ENCODE measurements at regions not wholly inside any gene's neighbourhood (a gene's known extent, or its start where the extent isn't known, plus 50 kb on each side); places are given as distances from the start of the nearest gene placed in this dataset.

DNA sequence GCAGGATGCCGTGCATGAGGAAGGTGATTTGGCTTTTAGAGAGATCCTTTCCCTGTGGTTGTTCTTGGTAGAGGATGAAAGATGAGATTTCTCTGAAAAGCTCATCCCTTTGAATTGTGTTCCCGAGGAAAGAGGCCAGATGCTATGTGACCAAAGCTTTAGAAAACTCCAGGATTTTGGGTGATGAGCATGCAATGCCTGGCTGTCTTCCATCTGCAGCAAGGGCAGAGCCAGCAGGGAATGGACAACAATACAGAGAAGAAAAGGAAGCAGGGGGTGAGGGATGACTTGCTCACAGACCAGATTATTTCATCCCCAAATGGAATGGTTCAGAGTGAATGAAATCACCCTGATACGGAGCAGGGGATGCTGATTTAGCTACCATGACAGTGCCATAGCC lies 949.7 kb upstream of the EEF2KMT start:
- no peak overlapping the region for H3K27ac ChIP-seq (ENCODE audit: low read depth, low read length)
- no peak overlapping the region for H3K9ac ChIP-seq (ENCODE audit: low read length)
- no peaks in the 10 kb centered on the region for H3F3A ChIP-seq (ENCODE audit: insufficient read depth)
- H3K4me3 ChIP-seq (ENCODE audit: insufficient read depth, low read length, poor library complexity, severe bottlenecking): no peak overlapping the region
- H3K79me2 ChIP-seq (ENCODE audit: insufficient read depth, low read length): no peaks in the 10 kb centered on the region
- H4K20me1 ChIP-seq (ENCODE audit: low read depth, low read length): no peaks in the 10 kb centered on the region
- H3K9me3 ChIP-seq (ENCODE audit: insufficient read depth, low read length): no peaks in the 10 kb centered on the region
- H3K36me3 ChIP-seq (ENCODE audit: low read length): no peaks in the 10 kb centered on the region
- TF ChIP-seq CTCF (IDR thresholded peaks at IDR 0.05; ENCODE audit: insufficient read depth, low read length, poor library complexity, severe bottlenecking) (no peak), EZH2phosphoT487 (conservative IDR thresholded peaks at IDR 0.05; ENCODE audit: low read length) (no peak)
- H3K9me2 ChIP-seq (replicated peaks; ENCODE audit: insufficient read depth, low read length): no peaks in the 10 kb centered on the region
- no peak overlapping the region for H3K4me2 ChIP-seq (ENCODE audit: low read depth, low read length, poor library complexity, severe bottlenecking)
- H3K27me3 ChIP-seq (ENCODE audit: low read length): no peaks in the 10 kb centered on the region
- H2AFZ ChIP-seq (ENCODE audit: low read depth, low read length, severe bottlenecking): no peak overlapping the region

- no peaks in the 10 kb centered on the region for H4K20me1 ChIP-seq (ENCODE audit: low read depth, low read length)
- H3K4me2 ChIP-seq (ENCODE audit: low read depth, low read length, poor library complexity, severe bottlenecking): no peak overlapping the region
- no peaks in the 10 kb centered on the region for H3K36me3 ChIP-seq (ENCODE audit: low read length)
- H3K9ac ChIP-seq (ENCODE audit: low read length): no peak overlapping the region
- H3K27ac ChIP-seq (ENCODE audit: low read depth, low read length): no peak overlapping the region
- TF ChIP-seq CTCF (IDR thresholded peaks at IDR 0.05; ENCODE audit: insufficient read depth, low read length, poor library complexity, severe bottlenecking) (no peak), EZH2phosphoT487 (conservative IDR thresholded peaks at IDR 0.05; ENCODE audit: low read length) (no peak)
- H3K9me3 ChIP-seq (ENCODE audit: insufficient read depth, low read length): no peaks in the 10 kb centered on the region
- no peaks in the 10 kb centered on the region for H3F3A ChIP-seq (ENCODE audit: insufficient read depth)
- H3K79me2 ChIP-seq (ENCODE audit: insufficient read depth, low read length): no peaks in the 10 kb centered on the region
- no peaks in the 10 kb centered on the region for H3K9me2 ChIP-seq (replicated peaks; ENCODE audit: insufficient read depth, low read length)
- no peaks in the 10 kb centered on the region for H3K27me3 ChIP-seq (ENCODE audit: low read length)
- no peak overlapping the region for H3K4me3 ChIP-seq (ENCODE audit: insufficient read depth, low read length, poor library complexity, severe bottlenecking)
- H2AFZ ChIP-seq (ENCODE audit: low read depth, low read length, severe bottlenecking): no peak overlapping the region
Measured at GRCh38 chr16:6038941-6039645, 941.5 kb upstream of the EEF2KMT start.

GRCh38 chr16:6035161-6035560 lies 937.6 kb upstream of the EEF2KMT start:
- TF ChIP-seq EZH2phosphoT487 (conservative IDR thresholded peaks at IDR 0.05; ENCODE audit: low read length): no peak
- no peak for TF ChIP-seq CTCF (IDR thresholded peaks at IDR 0.05; ENCODE audit: insufficient read depth, low read length, poor library complexity, severe bottlenecking)
- H3K79me2 ChIP-seq (ENCODE audit: insufficient read depth, low read length): no peaks in the 10 kb centered on the region
- H3K27me3 ChIP-seq (ENCODE audit: low read length): no peaks in the 10 kb centered on the region
- H3K27ac ChIP-seq (ENCODE audit: low read depth, low read length): no peak overlapping the region
- no peak overlapping the region for H3K9ac ChIP-seq (ENCODE audit: low read length)
- H3K4me3 ChIP-seq (ENCODE audit: insufficient read depth, low read length, poor library complexity, severe bottlenecking): no peak overlapping the region
- no peaks in the 10 kb centered on the region for H3K9me3 ChIP-seq (ENCODE audit: insufficient read depth, low read length)
- H3K4me2 ChIP-seq (ENCODE audit: low read depth, low read length, poor library complexity, severe bottlenecking): no peak overlapping the region
- H3K36me3 ChIP-seq (ENCODE audit: low read length): no peaks in the 10 kb centered on the region
- no peaks in the 10 kb centered on the region for H4K20me1 ChIP-seq (ENCODE audit: low read depth, low read length)
- no peaks in the 10 kb centered on the region for H3F3A ChIP-seq (ENCODE audit: insufficient read depth)
- no peaks in the 10 kb centered on the region for H3K9me2 ChIP-seq (replicated peaks; ENCODE audit: insufficient read depth, low read length)
- H2AFZ ChIP-seq (ENCODE audit: low read depth, low read length, severe bottlenecking): no peak overlapping the region

All from SU-DHL-6 (cell line).